ENCODE measurements at regions not wholly inside any gene's neighbourhood (a gene's known extent, or its start where the extent isn't known, plus 50 kb on each side); places are given as distances from the start of the nearest gene placed in this dataset.

GRCh38 chr3:169029674-169030285 lies 633.7 kb downstream of the MECOM start:
- no peaks in the 10 kb centered on the region for H4K20me1 ChIP-seq (ENCODE audit: insufficient read depth)
- no peak overlapping the region for H2AFZ ChIP-seq (ENCODE audit: low read depth)
- no peaks in the 10 kb centered on the region for H3K36me3 ChIP-seq (replicated peaks in 1 of 2; ENCODE audit: control insufficient read depth in 1 of 2, insufficient read depth in 2 of 2, low read length in 1 of 2)
- H3K9me2 ChIP-seq: no peaks in the 10 kb centered on the region
- H3K9me3 ChIP-seq: no peaks in the 10 kb centered on the region
- no peak for DNase-seq
- no peak overlapping the region for H3K4me2 ChIP-seq
- H3K4me1 ChIP-seq (ENCODE audit: control insufficient read depth in 1 of 2, insufficient read depth in 2 of 2, low read depth in 1 of 2, low read length in 1 of 2): no peaks in the 10 kb centered on the region; a peak in 1 of 4 replicates
- H3K4me3 ChIP-seq (ENCODE audit: low read depth in 2 of 2, low read length in 1 of 2): no peak overlapping the region
- TF ChIP-seq ZBTB33 (IDR thresholded peaks at IDR 0.05; ENCODE audit: borderline replicate concordance, low read depth): no peak
- TF ChIP-seq POLR2AphosphoS5 (IDR thresholded peaks at IDR 0.05; ENCODE audit: low read depth, low read length): no peak
- no peak for TF ChIP-seq CHD2 (IDR thresholded peaks at IDR 0.05; ENCODE audit: low read length, partially characterized antibody)
- no peak for TF ChIP-seq TCF12 (IDR thresholded peaks at IDR 0.05)
- no peak for TF ChIP-seq SMC3 (IDR thresholded peaks at IDR 0.05; ENCODE audit: low read depth, low read length)
- no peak for TF ChIP-seq FOXJ3 (CRISPR knock-in tag; IDR thresholded peaks at IDR 0.05)
- no peak for TF ChIP-seq JUND (IDR thresholded peaks at IDR 0.05)
- no peak for TF ChIP-seq FOSL2 (IDR thresholded peaks at IDR 0.05; ENCODE audit: borderline replicate concordance, low read depth)
- no peak for TF ChIP-seq FOXM1 (IDR thresholded peaks at IDR 0.05; ENCODE audit: low read depth)
- TF ChIP-seq NRF1 (IDR thresholded peaks at IDR 0.05; ENCODE audit: low read depth, low read length): no peak
- no peak for TF ChIP-seq MXI1 (IDR thresholded peaks at IDR 0.05; ENCODE audit: low read depth, low read length)
- no peak for TF ChIP-seq SIN3A (IDR thresholded peaks at IDR 0.05; ENCODE audit: borderline replicate concordance, low read depth, low read length)
- no peak for TF ChIP-seq YY1 (IDR thresholded peaks at IDR 0.05; ENCODE audit: low read depth)
- no peak for TF ChIP-seq ELF1 (IDR thresholded peaks at IDR 0.05)
- ChIA-PET CTCF (interaction anchor here (1.0 to 1.2 kb wide), 2 partner anchors 12 kb away, joined by 3 read pairs; no protein-coding TSS in a partner anchor), POLR2A (no interaction called here)
- H3K9ac ChIP-seq: no peak overlapping the region
- no peaks in the 10 kb centered on the region for H3K27me3 ChIP-seq (ENCODE audit: insufficient read depth)
- WGBS (ENCODE audit: low lambda C conversion rate): 35% methylated on average over 3 of the region's 3 CpGs
- peaks cover 26% of the 10 kb centered on the region for H3F3A ChIP-seq (replicated peaks; ENCODE audit: insufficient read depth)
- H3K79me2 ChIP-seq (ENCODE audit: insufficient read depth): no peaks in the 10 kb centered on the region
- H3K27ac ChIP-seq (ENCODE audit: low read depth in 2 of 2, low read length in 1 of 2): no peak overlapping the region

- TF ChIP-seq FOSL2 (IDR thresholded peaks at IDR 0.05; ENCODE audit: borderline replicate concordance, low read depth) (0 out of 2 replicates have a peak, but pooled peaks have one; percentile 9), GATA2 (CRISPR knock-in tag; IDR thresholded peaks at IDR 0.05) (no peak), TCF12 (IDR thresholded peaks at IDR 0.05) (peak; percentile 19; the same call in 1 of the 2 replicates), PBX3 (IDR thresholded peaks at IDR 0.05) (0 out of 2 replicates have a peak, but pooled peaks have one; percentile 13)
- CTCF ChIA-PET: interaction anchor here (1.0 kb wide), 1 partner anchor 13 kb away, joined by 3 read pairs; no protein-coding TSS in a partner anchor
- H2AFZ ChIP-seq (ENCODE audit: low read depth): no peak overlapping the region
- H3K36me3 ChIP-seq (replicated peaks in 1 of 2; ENCODE audit: control insufficient read depth in 1 of 2, insufficient read depth in 2 of 2, low read length in 1 of 2): no peaks in the 10 kb centered on the region
- H3K4me3 ChIP-seq (ENCODE audit: low read depth in 2 of 2, low read length in 1 of 2): no peak overlapping the region
- no peak for DNase-seq
- H3K9ac ChIP-seq: no peak overlapping the region
- H3F3A ChIP-seq (replicated peaks; ENCODE audit: insufficient read depth): peaks cover 26% of the 10 kb centered on the region
- WGBS (ENCODE audit: low lambda C conversion rate): 19% methylated on average over 5 of the region's 5 CpGs
- H3K27ac ChIP-seq (ENCODE audit: low read depth in 2 of 2, low read length in 1 of 2): no peak overlapping the region
- no peak overlapping the region for H3K4me2 ChIP-seq
- H4K20me1 ChIP-seq (ENCODE audit: insufficient read depth): no peaks in the 10 kb centered on the region
- no peaks in the 10 kb centered on the region for H3K27me3 ChIP-seq (ENCODE audit: insufficient read depth)
- POLR2A ChIA-PET: no interaction called here
- H3K9me2 ChIP-seq: no peaks in the 10 kb centered on the region
- no peaks in the 10 kb centered on the region for H3K79me2 ChIP-seq (ENCODE audit: insufficient read depth)
- no peaks in the 10 kb centered on the region; a peak in 1 of 4 replicates for H3K4me1 ChIP-seq (ENCODE audit: control insufficient read depth in 1 of 2, insufficient read depth in 2 of 2, low read depth in 1 of 2, low read length in 1 of 2)
- H3K9me3 ChIP-seq: no peaks in the 10 kb centered on the region
These were observed 634.8 kb downstream of the MECOM start for GRCh38 chr3:169028716-169029115.

Measured in SK-N-SH (cell line).